SU-DHL-6 (cell line): ENCODE measurements at regions not wholly inside any gene's neighbourhood (a gene's known extent, or its start where the extent isn't known, plus 50 kb on each side); places are given as distances from the start of the nearest gene placed in this dataset.

ENCODE experiments used
- H2AFZ ChIP-seq: fragments of 200-600 bp; sonication (generic); 2 replicates; pipeline ENCODE4 v1.6.1; 2014; ENCODE audit warnings: low read depth, mild to moderate bottlenecking, moderate library complexity, mixed read lengths, antibody characterized with exemption, low read length; ENCODE audit not compliant: severe bottlenecking
- H3F3A ChIP-seq: fragments of 200-600 bp; shearing (Covaris generic); 2 replicates; pipeline ENCODE4 v1.6.0; 2016; ENCODE audit warnings: antibody characterized with exemption, mild to moderate bottlenecking; ENCODE audit not compliant: insufficient read depth
- H3K27ac ChIP-seq: fragments of 200-600 bp; sonication (generic); 2 replicates; pipeline ENCODE4 v1.5.1; 2016; ENCODE audit warnings: low read depth, mild to moderate bottlenecking, low read length, moderate library complexity, mixed read lengths
- H3K27me3 ChIP-seq: fragments of 200-600 bp; sonication (generic), shearing (Covaris generic); 2 replicates; pipeline ENCODE4 v1.6.0; 2014; ENCODE audit warnings: mild to moderate bottlenecking, low read length
- H3K36me3 ChIP-seq: fragments of 200-600 bp; sonication (generic); 2 replicates; pipeline ENCODE4 v1.6.1; 2014; ENCODE audit warnings: mild to moderate bottlenecking, low read length, mixed read lengths
- H3K4me2 ChIP-seq: fragments of 300-600, 200-600 bp; shearing (Covaris generic), sonication (generic); 2 replicates; pipeline ENCODE4 v1.6.0; 2014; ENCODE audit warnings: low read length, low read depth, mild to moderate bottlenecking; ENCODE audit not compliant: poor library complexity, severe bottlenecking
- H3K4me3 ChIP-seq: fragments of 200-600 bp; sonication (generic); 2 replicates; pipeline ENCODE4 v1.5.1; 2014; ENCODE audit warnings: antibody characterized with exemption, low read length, mild to moderate bottlenecking, mixed read lengths; ENCODE audit not compliant: insufficient read depth, poor library complexity, severe bottlenecking
- H3K79me2 ChIP-seq: fragments of 200-600 bp; sonication (generic); 2 replicates; pipeline ENCODE4 v1.6.1; 2014; ENCODE audit warnings: mild to moderate bottlenecking, low read length, moderate library complexity; ENCODE audit not compliant: insufficient read depth
- H3K9ac ChIP-seq: fragments of 200-600 bp; sonication (generic); 2 replicates; pipeline ENCODE4 v1.7.0; 2014; ENCODE audit warnings: mild to moderate bottlenecking, low read length
- H3K9me2 ChIP-seq: fragments of 200-600 bp; sonication (generic); replicated peaks from 2 replicates; pipeline ENCODE4 v1.6.1; 2014; ENCODE audit warnings: low read length; ENCODE audit not compliant: insufficient read depth
- H3K9me3 ChIP-seq: fragments of 200-600 bp; sonication (generic); 2 replicates; pipeline ENCODE4 v1.6.1; 2014; ENCODE audit warnings: low read length, mixed read lengths; ENCODE audit not compliant: insufficient read depth
- H4K20me1 ChIP-seq: fragments of 200-600 bp; sonication (generic); 2 replicates; pipeline ENCODE4 v1.6.1; 2014; ENCODE audit warnings: low read depth, mild to moderate bottlenecking, antibody characterized with exemption, low read length, moderate library complexity, mixed read lengths
- CTCF ChIP-seq: fragments of 200-600 bp; sonication (generic); IDR thresholded peaks from one replicate; pipeline ENCODE4 v1.5.1; 2017; ENCODE audit warnings: antibody characterized with exemption, mild to moderate bottlenecking, low read length, moderate library complexity; ENCODE audit not compliant: insufficient read depth, poor library complexity, severe bottlenecking
- EZH2phosphoT487 ChIP-seq: fragments of 200-600 bp; sonication (generic), shearing (Covaris generic); conservative IDR thresholded peaks from 2 replicates; pipeline ENCODE4 v1.6.1; 2018; ENCODE audit warnings: mild to moderate bottlenecking, antibody characterized with exemption, low read length, moderate library complexity, mixed read lengths

- Histone ChIP-seq H4K20me1 (no peaks in the 10 kb centered on the region), H3F3A (no peaks in the 10 kb centered on the region), H3K4me3 (no peak overlapping the region), H3K27me3 (no peaks in the 10 kb centered on the region), H3K36me3 (no peaks in the 10 kb centered on the region), H2AFZ (no peak overlapping the region), H3K4me2 (no peak overlapping the region), H3K79me2 (no peaks in the 10 kb centered on the region), H3K27ac (no peak overlapping the region), H3K9me2 (no peaks in the 10 kb centered on the region), H3K9ac (no peak overlapping the region), H3K9me3 (no peaks in the 10 kb centered on the region)
- no peak for TF ChIP-seq EZH2phosphoT487
- TF ChIP-seq CTCF = no peak
These were observed 694.1 kb upstream of the ADGRL3 start for GRCh38 chr4:60506061-60506460.

GRCh38 chr4:60522265-60522664, 677.9 kb upstream of the ADGRL3 start:
- H4K20me1 ChIP-seq = no peaks in the 10 kb centered on the region
- TF ChIP-seq CTCF (no peak), EZH2phosphoT487 (no peak)
- H3K79me2 ChIP-seq = no peaks in the 10 kb centered on the region
- H3K36me3 ChIP-seq = no peaks in the 10 kb centered on the region
- H3K27me3 ChIP-seq = no peaks in the 10 kb centered on the region
- no peaks in the 10 kb centered on the region for H3K9me2 ChIP-seq
- no peak overlapping the region for H3K9ac ChIP-seq
- no peak overlapping the region for H3K4me2 ChIP-seq
- no peak overlapping the region for H3K4me3 ChIP-seq
- H3K27ac ChIP-seq = no peak overlapping the region
- no peaks in the 10 kb centered on the region for H3K9me3 ChIP-seq
- no peaks in the 10 kb centered on the region for H3F3A ChIP-seq
- no peak overlapping the region for H2AFZ ChIP-seq

GRCh38 chr4:60531776-60532379, 668.2 kb upstream of the ADGRL3 start:
- H2AFZ ChIP-seq = no peak overlapping the region
- H3K4me3 ChIP-seq = no peak overlapping the region

More at GRCh38 chr4:60531776-60532379, 668.2 kb upstream of the ADGRL3 start:
- Histone ChIP-seq H4K20me1 (no peaks in the 10 kb centered on the region), H3K9ac (no peak overlapping the region), H3K9me3 (no peaks in the 10 kb centered on the region), H3K27me3 (no peaks in the 10 kb centered on the region), H3F3A (no peaks in the 10 kb centered on the region), H3K4me2 (no peak overlapping the region), H3K9me2 (no peaks in the 10 kb centered on the region), H3K27ac (no peak overlapping the region), H3K79me2 (no peaks in the 10 kb centered on the region), H3K36me3 (no peaks in the 10 kb centered on the region)
- TF ChIP-seq CTCF (no peak), EZH2phosphoT487 (no peak)
